H1 (cell line): ENCODE measurements at regions not wholly inside any gene's neighbourhood (a gene's known extent, or its start where the extent isn't known, plus 50 kb on each side); places are given as distances from the start of the nearest gene placed in this dataset.

Source experiments
- CTCF ChIA-PET: fragments of 300-600 bp; sonication (Branson Sonifier 250); formaldehyde crosslinking; loops from one replicate; lab custom pipeline; 2021; ENCODE audit not compliant: partially characterized antibody; lab: Charles Lee
- POLR2A ChIA-PET: fragments of 300-600 bp; sonication (Branson Sonifier 250); formaldehyde crosslinking; loops from one replicate; lab custom pipeline; 2021; ENCODE audit warnings: inconsistent platforms; ENCODE audit not compliant: partially characterized antibody; lab: Charles Lee
- DNase-seq, 2 experiments: peaks; one replicate each; pipeline versions ENCODE4 v3.0.0 to v3.0.0-alpha.2; 2010 to 2022; ENCODE audit warnings: low spot score in 2 of 2, low read depth in 1 of 2, mixed read lengths in 1 of 2
- FAIRE-seq: peaks from 2 replicates; lab custom pipeline; 2011; peaks lifted over from hg19 to GRCh38; lab: Jason Lieb, UNC
- H2AFZ ChIP-seq: 2 replicates; pipeline ENCODE4 v1.8.1; 2012; ENCODE audit warnings: low read length, inconsistent platforms
- H2AK5ac ChIP-seq: 2 replicates; pipeline ENCODE4 v1.6.1; 2013; ENCODE audit warnings: low read depth, low read length
- H2BK120ac ChIP-seq: replicated peaks from 2 replicates; pipeline ENCODE3; 2013; ENCODE audit warnings: low read depth, low read length, inconsistent platforms
- H2BK12ac ChIP-seq: 2 replicates; pipeline ENCODE4 v1.6.1; 2013; ENCODE audit warnings: low read depth, low read length
- H2BK15ac ChIP-seq: 2 replicates; pipeline ENCODE4 v1.6.1; 2013; ENCODE audit warnings: low read length
- H2BK20ac ChIP-seq: 2 replicates; pipeline ENCODE4 v1.6.1; 2013; ENCODE audit warnings: low read length
- H2BK5ac ChIP-seq: 2 replicates; pipeline ENCODE4 v1.6.1; 2013; ENCODE audit warnings: low read depth, low read length
- H3K14ac ChIP-seq: 2 replicates; pipeline ENCODE4 v1.6.1; 2013; ENCODE audit warnings: inconsistent platforms; ENCODE audit not compliant: insufficient read length
- H3K18ac ChIP-seq: 2 replicates; pipeline ENCODE4 v1.6.1; 2013; ENCODE audit warnings: low read length; ENCODE audit errors: extremely low read depth
- H3K23ac ChIP-seq: 2 replicates; pipeline ENCODE4 v1.6.1; 2013; ENCODE audit warnings: inconsistent platforms; ENCODE audit not compliant: insufficient read length
- H3K23me2 ChIP-seq: 2 replicates; pipeline ENCODE4 v1.6.1; 2013; ENCODE audit warnings: low read depth, low read length
- H3K27ac ChIP-seq: 2 replicates; pipeline ENCODE4 v1.6.1; 2011; ENCODE audit warnings: low read depth, low read length, inconsistent platforms
- H3K27me3 ChIP-seq, 4 experiments: replicated peaks in 1 of 4; 1 replicate in 1 of 4; 2 replicates in 3 of 4; pipeline versions ENCODE4 v1.6.1 to v1.8.1; 2011 to 2013; ENCODE audit warnings: low read length in 3 of 4, mild to moderate bottlenecking in 3 of 4, inconsistent platforms in 2 of 4, mixed read lengths in 2 of 4, moderate library complexity in 1 of 4; ENCODE audit not compliant: control insufficient read depth in 3 of 4, insufficient read depth in 3 of 4; ENCODE audit errors: extremely low read depth in 1 of 4
- H3K36me3 ChIP-seq, 4 experiments: 2 replicates each; pipeline versions ENCODE4 v1.6.1 to v1.8.1; 2011 to 2013; ENCODE audit warnings: mild to moderate bottlenecking in 4 of 4, low read length in 3 of 4, moderate library complexity in 2 of 4, control low read depth in 1 of 4, inconsistent platforms in 1 of 4; ENCODE audit not compliant: insufficient read depth in 4 of 4, control insufficient read depth in 2 of 4
- H3K4ac ChIP-seq: replicated peaks from 2 replicates; pipeline ENCODE3; 2013; ENCODE audit warnings: low read length, low read depth, mixed read lengths, inconsistent platforms; ENCODE audit not compliant: insufficient read length
- H3K4me1 ChIP-seq, 4 experiments: replicated peaks in 1 of 4; 1 replicate in 1 of 4; 2 replicates in 3 of 4; pipeline versions ENCODE4 v1.6.1 to v1.8.1; 2011 to 2013; ENCODE audit warnings: low read length in 3 of 4, inconsistent platforms in 2 of 4, mixed read lengths in 1 of 4; ENCODE audit not compliant: insufficient read depth in 4 of 4, control insufficient read depth in 3 of 4
- H3K4me2 ChIP-seq, 2 experiments: 2 replicates each; pipeline versions ENCODE4 v1.6.1 to v1.8.1; 2011 to 2013; ENCODE audit warnings: low read depth in 2 of 2, low read length in 2 of 2, control low read depth in 1 of 2, inconsistent platforms in 1 of 2, mild to moderate bottlenecking in 1 of 2; ENCODE audit not compliant: insufficient read depth in 1 of 2
- H3K4me3 ChIP-seq, 4 experiments: fragments of 200-600, 300-600 bp in 1 of 4; sonication (generic), shearing (Covaris generic), sonication (Bioruptor Twin) in 1 of 4; 2 replicates each; pipeline versions ENCODE4 v1.5.1 to v1.8.1; 2011 to 2016; ENCODE audit warnings: low read length in 4 of 4, low read depth in 3 of 4, control low read depth in 2 of 4, inconsistent platforms in 2 of 4, mild to moderate bottlenecking in 2 of 4, mixed read lengths in 1 of 4, moderate library complexity in 1 of 4; ENCODE audit not compliant: insufficient read depth in 2 of 4; ENCODE audit errors: extremely low read depth in 1 of 4
- H3K56ac ChIP-seq: replicated peaks from 2 replicates; pipeline ENCODE3; 2013; ENCODE audit warnings: low read depth, mild to moderate bottlenecking, mixed read lengths, low read length, inconsistent platforms; ENCODE audit not compliant: insufficient read length
- H3K79me1 ChIP-seq: 2 replicates; pipeline ENCODE4 v1.6.1; 2013; ENCODE audit warnings: low read depth, low read length, control low read depth
- H3K79me2 ChIP-seq, 2 experiments: 2 replicates each; pipeline versions ENCODE4 v1.6.1 to v1.8.1; 2012 to 2013; ENCODE audit warnings: low read length in 2 of 2, mild to moderate bottlenecking in 2 of 2, inconsistent platforms in 1 of 2; ENCODE audit not compliant: insufficient read depth in 2 of 2, control insufficient read depth in 1 of 2
- H3K9ac ChIP-seq, 4 experiments: replicated peaks in 1 of 4; 1 replicate in 1 of 4; 2 replicates in 3 of 4; pipeline versions ENCODE4 v1.6.1 to v1.8.1; 2011 to 2013; ENCODE audit warnings: low read depth in 3 of 4, low read length in 3 of 4, control low read depth in 2 of 4, mild to moderate bottlenecking in 2 of 4, moderate library complexity in 2 of 4, inconsistent platforms in 1 of 4; ENCODE audit errors: extremely low read depth in 1 of 4
- H3K9me3 ChIP-seq, 2 experiments: 2 replicates each; pipeline versions ENCODE4 v1.6.1 to v1.8.1; 2012 to 2013; ENCODE audit warnings: mild to moderate bottlenecking in 2 of 2, moderate library complexity in 2 of 2, control low read depth in 1 of 2, inconsistent platforms in 1 of 2, low read depth in 1 of 2, low read length in 1 of 2, mixed read lengths in 1 of 2; ENCODE audit not compliant: insufficient read depth in 2 of 2
- H4K20me1 ChIP-seq, 2 experiments: replicated peaks in 1 of 2; 2 replicates each; pipeline versions ENCODE3 to v1.8.1; 2011 to 2013; ENCODE audit warnings: inconsistent platforms in 2 of 2, low read length in 2 of 2, mild to moderate bottlenecking in 1 of 2; ENCODE audit not compliant: insufficient read depth in 2 of 2, control insufficient read depth in 1 of 2
- H4K5ac ChIP-seq: 2 replicates; pipeline ENCODE4 v1.6.1; 2013; ENCODE audit warnings: low read length, low read depth, mixed read lengths, inconsistent platforms; ENCODE audit not compliant: insufficient read length
- H4K8ac ChIP-seq: 2 replicates; pipeline ENCODE4 v1.8.0; 2013; ENCODE audit warnings: mild to moderate bottlenecking, moderate library complexity, low read length, inconsistent platforms; ENCODE audit not compliant: insufficient read depth; ENCODE audit errors: extremely low read depth
- H4K91ac ChIP-seq: replicated peaks from 2 replicates; pipeline ENCODE3; 2013; ENCODE audit warnings: low read length, mixed read lengths, inconsistent platforms; ENCODE audit not compliant: insufficient read length
- BCL11A ChIP-seq, 2 experiments: IDR thresholded peaks; one replicate each; pipeline ENCODE4 v1.6.1; 2011; ENCODE audit warnings: low read depth in 2 of 2, low read length in 2 of 2, mild to moderate bottlenecking in 2 of 2
- CBX5 ChIP-seq: fragments of 300-800, 300-1000 bp; sonication (generic); IDR thresholded peaks from 2 replicates; pipeline ENCODE4 v1.7.1; 2016; ENCODE audit warnings: antibody characterized with exemption, low read length, low read depth
- GTF2F1 ChIP-seq: IDR thresholded peaks from 2 replicates; pipeline ENCODE4 v1.6.1; 2012; ENCODE audit warnings: low read depth, low read length, improper control_type of control experiment, borderline replicate concordance
- JUN ChIP-seq: IDR thresholded peaks from 2 replicates; pipeline ENCODE4 v1.6.1; 2011; ENCODE audit warnings: low read depth, mild to moderate bottlenecking, improper control_type of control experiment, low read length
- KDM4A ChIP-seq: IDR thresholded peaks from one replicate; pipeline ENCODE4 v1.7.1; 2012; ENCODE audit warnings: low read depth, mild to moderate bottlenecking, moderate library complexity, low read length, inconsistent platforms; ENCODE audit not compliant: severe bottlenecking
- POLR2A ChIP-seq, 2 experiments: IDR thresholded peaks; 1 replicate in 1 of 2; 2 replicates in 1 of 2; pipeline ENCODE4 v1.6.1; 2011; ENCODE audit warnings: low read depth in 2 of 2, low read length in 2 of 2, mild to moderate bottlenecking in 2 of 2; ENCODE audit errors: control extremely low read depth in 1 of 2
- RXRA ChIP-seq: IDR thresholded peaks from 2 replicates; pipeline ENCODE4 v1.6.1; 2011; ENCODE audit warnings: low read depth, mild to moderate bottlenecking, low read length, moderate library complexity; ENCODE audit not compliant: insufficient read depth
- SP2 ChIP-seq: IDR thresholded peaks from 2 replicates; pipeline ENCODE4 v1.6.1; 2012; ENCODE audit warnings: mild to moderate bottlenecking, low read length, inconsistent platforms
- YY1 ChIP-seq: IDR thresholded peaks from 2 replicates; pipeline ENCODE4 v1.6.1; 2011; ENCODE audit warnings: low read depth, mild to moderate bottlenecking, low read length
- WGBS, 2 experiments: shearing (Covaris generic) in 1 of 2; methylation state at CpG; one replicate each; pipeline versions ENCODE4 v1.1.6 to v1.1.7; 2013 to 2015; ENCODE audit warnings: low lambda C conversion rate in 2 of 2, mixed read lengths in 2 of 2, inconsistent platforms in 1 of 2, low coverage in 1 of 2, missing lambda C conversion rate in 1 of 2; ENCODE audit not compliant: insufficient replicate concordance in 2 of 2, insufficient coverage in 1 of 2, insufficient read length in 1 of 2; ENCODE audit errors: extremely low coverage in 1 of 2, missing lambda C conversion rate in 1 of 2; 5-methylcytosine and 5-hydroxymethylcytosine counted together
- TF ChIP-seq, protein P1 (sequence below): IDR thresholded peaks from 2 replicates; pipeline ENCODE4 v1.6.1; 2012; ENCODE audit warnings: low read length, inconsistent platforms

DNA sequence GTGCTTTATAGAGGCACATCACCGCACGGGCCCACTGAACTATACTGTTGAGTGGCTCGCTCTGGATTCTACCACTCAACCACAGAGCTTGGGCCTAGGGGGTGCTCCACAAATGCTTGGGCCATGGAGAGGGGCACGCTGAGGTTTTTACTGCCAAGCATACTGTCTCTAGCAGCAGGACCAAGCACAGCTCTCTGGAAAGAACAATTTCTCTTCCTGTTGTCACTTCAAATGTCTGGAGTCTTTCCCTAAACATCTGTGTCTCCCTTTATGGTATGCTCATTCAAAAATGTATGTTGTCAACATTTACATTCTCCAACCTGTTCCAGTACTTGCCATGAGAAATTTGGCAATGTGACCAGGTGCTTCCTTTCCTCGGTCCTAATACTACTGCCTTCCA lies 114.7 kb upstream of the TPM1 start:
- H3K79me1 ChIP-seq, result no peaks in the 10 kb centered on the region
- no peak overlapping the region for H2AFZ ChIP-seq
- H3K79me2 ChIP-seq, result no peaks in the 10 kb centered on the region
- FAIRE-seq (no peak), DNase-seq (no peak)
- no peak overlapping the region for H3K14ac ChIP-seq
- no peak overlapping the region for H3K4me2 ChIP-seq
- H3K27me3 ChIP-seq, result no peaks in the 10 kb centered on the region; a peak in 1 of 7 replicates
- no peaks in the 10 kb centered on the region; the same call in 1 of the 2 replicates for H3K23me2 ChIP-seq
- ChIA-PET CTCF (interaction anchor here (0.8 to 2.3 kb wide), 8 partner anchors 9 to 125 kb away, joined by 3 to 10 read pairs (median 4); partner anchors contain the start of gene TPM1), POLR2A (interaction anchor here (0.6 to 2.9 kb wide), 4 partner anchors 11 to 120 kb away, joined by 3 to 6 read pairs (median 4); no protein-coding TSS in a partner anchor)
- no peak overlapping the region for H2BK120ac ChIP-seq
- H3K9ac ChIP-seq, result no peak overlapping the region
- no peaks in the 10 kb centered on the region for H3K4me1 ChIP-seq
- no peak overlapping the region for H3K18ac ChIP-seq
- no peak overlapping the region for H3K27ac ChIP-seq
- H4K91ac ChIP-seq, result no peak overlapping the region
- no peak overlapping the region for H4K5ac ChIP-seq
- no peak overlapping the region for H3K23ac ChIP-seq
- no peaks in the 10 kb centered on the region for H4K20me1 ChIP-seq
- no peak overlapping the region for H2BK20ac ChIP-seq
- H3K56ac ChIP-seq, result no peak overlapping the region
- no peak overlapping the region; the same call in 1 of the 2 replicates for H4K8ac ChIP-seq
- no peak overlapping the region for H2AK5ac ChIP-seq
- H2BK5ac ChIP-seq, result no peak overlapping the region
- H3K36me3 ChIP-seq, result no peaks in the 10 kb centered on the region
- WGBS, 2 experiments, result 91% methylated on average over 5 of the region's 5 CpGs; no CpG with 5 or more reads in 1 of the 2 experiments
- TF ChIP-seq YY1 (no peak), GTF2F1 (no peak), SP2 (no peak), KDM4A (no peak), POLR2A (IDR thresholded peaks at IDR 0.05; ENCODE audit: control extremely low read depth in 1 of 2, low read depth in 2 of 2, low read length in 2 of 2) (no peak), CBX5 (no peak), JUN (no peak), BCL11A (IDR thresholded peaks at IDR 0.05; ENCODE audit: low read depth in 2 of 2, low read length in 2 of 2) (no peak), RXRA (no peak)
- TF ChIP-seq, protein P1, sequence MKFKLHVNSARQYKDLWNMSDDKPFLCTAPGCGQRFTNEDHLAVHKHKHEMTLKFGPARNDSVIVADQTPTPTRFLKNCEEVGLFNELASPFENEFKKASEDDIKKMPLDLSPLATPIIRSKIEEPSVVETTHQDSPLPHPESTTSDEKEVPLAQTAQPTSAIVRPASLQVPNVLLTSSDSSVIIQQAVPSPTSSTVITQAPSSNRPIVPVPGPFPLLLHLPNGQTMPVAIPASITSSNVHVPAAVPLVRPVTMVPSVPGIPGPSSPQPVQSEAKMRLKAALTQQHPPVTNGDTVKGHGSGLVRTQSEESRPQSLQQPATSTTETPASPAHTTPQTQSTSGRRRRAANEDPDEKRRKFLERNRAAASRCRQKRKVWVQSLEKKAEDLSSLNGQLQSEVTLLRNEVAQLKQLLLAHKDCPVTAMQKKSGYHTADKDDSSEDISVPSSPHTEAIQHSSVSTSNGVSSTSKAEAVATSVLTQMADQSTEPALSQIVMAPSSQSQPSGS, result no peak
- no peak overlapping the region for H2BK15ac ChIP-seq
- no peak overlapping the region for H2BK12ac ChIP-seq
- H3K9me3 ChIP-seq, result no peaks in the 10 kb centered on the region
- H3K4me3 ChIP-seq, result no peak overlapping the region
- H3K4ac ChIP-seq, result no peak overlapping the region
